Activated CD8-positive, alpha-beta memory T cell treated with anti-CD3 and anti-CD28 coated beads, Interleukin-2, amount 10 ng/mL, durations not matched to agents 7 days and 5 days (primary cell): ENCODE measurements at regions not wholly inside any gene's neighbourhood (a gene's known extent, or its start where the extent isn't known, plus 50 kb on each side); places are given as distances from the start of the nearest gene placed in this dataset.

Source experiments
- ATAC-seq: fragments of 150-1000 bp; cut with Tn5 transposase; one replicate; pipeline ENCODE4 v1.10.0; 2021; ENCODE audit warnings: moderate library complexity
- CTCF ChIA-PET: fragments of 350-600 bp; sonication (Branson Sonifier 250); formaldehyde crosslinking; loops from one replicate; lab custom pipeline; 2021; ENCODE audit warnings: antibody characterized with exemption; lab: Charles Lee
- DNase-seq: peaks from one replicate; pipeline ENCODE4 v3.0.0-alpha.2; 2020
- H3K27ac Mint-ChIP-seq: one replicate; pipeline ENCODE4 v1.8.0; 2021; ENCODE audit warnings: mild to moderate bottlenecking, mixed read lengths
- H3K27me3 Mint-ChIP-seq: one replicate; pipeline ENCODE4 v1.8.0; 2021; ENCODE audit warnings: mixed read lengths
- H3K36me3 Mint-ChIP-seq: one replicate; pipeline ENCODE4 v1.8.0; 2021; ENCODE audit warnings: mild to moderate bottlenecking, mixed read lengths
- H3K4me1 Mint-ChIP-seq: one replicate; pipeline ENCODE4 v1.8.0; 2021; ENCODE audit warnings: mixed read lengths
- H3K4me3 Mint-ChIP-seq: one replicate; pipeline ENCODE4 v1.8.0; 2021; ENCODE audit warnings: mild to moderate bottlenecking, moderate library complexity, mixed read lengths
- H3K9me3 Mint-ChIP-seq: one replicate; pipeline ENCODE4 v1.8.0; 2022; ENCODE audit warnings: low read depth, mixed read lengths

GRCh38 chr10:8581521-8582225 is 527.2 kb downstream of the GATA3 start:
- Mint-ChIP-seq H3K27me3 (peaks cover 9% of the 10 kb centered on the region), H3K36me3 (no peaks in the 10 kb centered on the region), H3K4me1 (peaks cover 17% of the 10 kb centered on the region), H3K4me3 (no peak overlapping the region), H3K9me3 (no peaks in the 10 kb centered on the region), H3K27ac (no peak overlapping the region)
- CTCF ChIA-PET, result no interaction called here
- DNase-seq, result no peak
- ATAC-seq, result no peak

DNA sequence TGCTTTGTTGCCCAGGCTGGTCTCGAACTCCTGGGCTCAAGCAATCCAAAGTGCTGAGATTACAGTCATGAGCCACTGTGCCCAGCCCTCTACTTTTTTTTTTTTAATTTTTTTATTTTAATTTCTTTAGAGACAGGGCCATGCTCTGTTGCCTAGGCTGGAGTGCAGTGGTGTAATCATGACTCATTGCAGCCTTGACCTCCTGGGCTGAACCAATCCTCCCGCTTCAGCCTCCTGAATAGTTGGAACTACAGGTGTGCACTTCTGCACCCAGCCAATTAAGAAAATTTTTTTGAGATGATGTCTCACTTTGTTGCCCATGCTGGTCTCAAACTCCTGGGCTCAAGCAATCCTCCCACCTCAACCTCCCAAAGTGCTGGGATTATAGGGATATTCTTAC is 528.6 kb downstream of the GATA3 start:
- peaks cover 8% of the 10 kb centered on the region for H3K4me1 Mint-ChIP-seq
- CTCF ChIA-PET, result no interaction called here
- no peaks in the 10 kb centered on the region for H3K9me3 Mint-ChIP-seq
- no peak for DNase-seq
- peaks cover 20% of the 10 kb centered on the region for H3K27me3 Mint-ChIP-seq
- ATAC-seq, result no peak
- no peak overlapping the region for H3K4me3 Mint-ChIP-seq
- H3K27ac Mint-ChIP-seq, result no peak overlapping the region
- H3K36me3 Mint-ChIP-seq, result no peaks in the 10 kb centered on the region

DNA sequence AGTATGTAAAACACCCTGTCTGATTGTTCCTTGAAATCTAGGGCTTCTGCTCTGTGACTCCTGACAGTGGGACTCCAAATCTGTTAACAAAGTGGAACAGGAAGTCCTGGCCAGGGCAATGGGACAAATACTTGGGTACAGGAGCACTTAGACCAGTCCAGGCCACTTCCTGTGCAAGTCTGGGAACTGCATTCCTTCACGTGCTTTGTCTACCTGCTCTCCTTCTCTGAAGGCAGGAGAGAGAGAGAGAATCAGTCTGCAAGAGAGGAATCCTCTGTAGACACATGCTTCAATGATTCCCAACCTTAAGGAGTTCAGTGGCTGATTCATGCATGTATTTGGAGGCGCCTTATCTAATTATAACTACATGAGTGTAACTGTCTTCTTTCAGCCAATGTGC is 530.2 kb downstream of the GATA3 start:
- peaks cover 30% of the 10 kb centered on the region for H3K27me3 Mint-ChIP-seq
- peaks cover 5% of the 10 kb centered on the region for H3K4me1 Mint-ChIP-seq
- no peak overlapping the region for H3K4me3 Mint-ChIP-seq
- CTCF ChIA-PET, result no interaction called here
- H3K27ac Mint-ChIP-seq, result no peak overlapping the region
- no peaks in the 10 kb centered on the region for H3K36me3 Mint-ChIP-seq
- no peaks in the 10 kb centered on the region for H3K9me3 Mint-ChIP-seq
- DNase-seq (no peak), ATAC-seq (no peak)

GRCh38 chr10:8586504-8586903 is 532.0 kb downstream of the GATA3 start:
- no peak for ATAC-seq
- Mint-ChIP-seq H3K4me1 (peaks cover 5% of the 10 kb centered on the region), H3K9me3 (no peaks in the 10 kb centered on the region), H3K27ac (no peak overlapping the region), H3K27me3 (peaks cover 40% of the 10 kb centered on the region), H3K4me3 (no peak overlapping the region), H3K36me3 (no peaks in the 10 kb centered on the region)
- DNase-seq, result no peak
- CTCF ChIA-PET, result no interaction called here

DNA sequence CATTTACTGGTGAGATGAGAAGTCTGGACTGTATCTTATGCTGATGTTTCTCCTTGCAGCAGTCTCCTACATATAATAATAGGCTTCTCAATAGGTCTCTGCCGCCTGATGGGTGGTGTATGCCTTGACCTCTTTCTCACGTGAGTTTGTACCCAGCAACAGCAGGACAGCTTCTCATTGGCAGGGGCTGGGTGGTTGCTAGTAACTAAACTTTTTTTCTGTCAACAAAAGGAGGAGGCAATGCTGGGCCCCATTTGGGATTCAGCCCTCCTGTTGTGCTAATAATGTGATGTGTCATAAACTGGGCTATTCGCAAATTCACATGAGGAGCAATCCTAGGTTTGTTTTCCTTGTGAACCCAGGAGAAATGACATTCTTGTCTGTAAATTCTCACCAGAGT is 533.6 kb downstream of the GATA3 start:
- DNase-seq, result no peak
- H3K4me3 Mint-ChIP-seq, result no peak overlapping the region
- H3K27ac Mint-ChIP-seq, result no peak overlapping the region
- H3K27me3 Mint-ChIP-seq, result peaks cover 44% of the 10 kb centered on the region
- H3K36me3 Mint-ChIP-seq, result no peaks in the 10 kb centered on the region
- CTCF ChIA-PET, result no interaction called here
- H3K9me3 Mint-ChIP-seq, result no peaks in the 10 kb centered on the region
- H3K4me1 Mint-ChIP-seq, result peaks cover 5% of the 10 kb centered on the region
- ATAC-seq, result no peak

DNA sequence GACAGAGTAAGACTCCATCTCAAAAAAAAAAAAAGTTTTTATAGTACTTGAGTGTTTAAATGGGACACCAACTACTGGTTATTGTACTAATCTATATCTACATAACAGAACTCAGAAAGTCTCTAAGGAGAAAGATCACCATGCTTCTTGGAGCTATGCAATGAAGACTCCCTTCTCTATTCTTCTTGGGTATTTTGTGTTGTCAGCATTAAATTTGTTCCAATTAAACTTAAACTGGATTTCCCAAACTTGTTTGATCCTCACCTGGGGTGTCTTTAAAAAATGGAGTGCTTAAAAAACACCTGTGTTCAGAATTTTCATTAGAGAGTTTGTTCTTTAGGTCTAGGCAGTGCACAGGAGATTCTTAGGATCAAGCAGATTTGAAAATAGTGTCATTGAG is 536.0 kb downstream of the GATA3 start:
- CTCF ChIA-PET, result no interaction called here

DNA sequence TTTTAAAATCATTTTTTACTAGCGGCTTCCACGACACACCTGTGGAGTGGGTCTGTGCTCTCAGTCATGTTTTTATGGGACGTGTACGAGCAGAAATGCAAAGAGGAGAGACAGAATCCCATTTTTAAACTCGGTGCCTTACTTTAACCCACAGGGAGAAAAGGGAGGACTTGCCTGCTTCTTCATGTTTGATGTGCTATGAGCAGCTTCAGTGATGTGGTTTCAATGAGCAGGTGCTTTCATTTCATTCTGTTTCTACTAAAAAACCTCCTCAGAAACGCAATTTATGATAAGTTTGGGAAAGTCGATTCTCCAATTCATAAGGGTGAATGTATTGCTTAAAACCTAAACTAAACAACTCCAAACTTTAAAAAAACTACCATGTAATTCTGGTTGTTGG is 537.2 kb downstream of the GATA3 start:
- no peak for DNase-seq
- no peak for ATAC-seq
- H3K36me3 Mint-ChIP-seq, result no peaks in the 10 kb centered on the region
- H3K27ac Mint-ChIP-seq, result no peak overlapping the region
- CTCF ChIA-PET, result no interaction called here
- peaks cover 2% of the 10 kb centered on the region for H3K4me1 Mint-ChIP-seq
- no peak overlapping the region for H3K4me3 Mint-ChIP-seq
- no peaks in the 10 kb centered on the region for H3K9me3 Mint-ChIP-seq
- peaks cover 40% of the 10 kb centered on the region for H3K27me3 Mint-ChIP-seq

More for the DNA sequence above, 536.0 kb downstream of the GATA3 start:
- peaks cover 41% of the 10 kb centered on the region for H3K27me3 Mint-ChIP-seq
- DNase-seq, result no peak
- no peak for ATAC-seq
- H3K4me1 Mint-ChIP-seq, result peaks cover 2% of the 10 kb centered on the region
- H3K9me3 Mint-ChIP-seq, result no peaks in the 10 kb centered on the region
- no peaks in the 10 kb centered on the region for H3K36me3 Mint-ChIP-seq
- H3K4me3 Mint-ChIP-seq, result no peak overlapping the region
- no peak overlapping the region for H3K27ac Mint-ChIP-seq

GRCh38 chr10:8594176-8594575 is 539.7 kb downstream of the GATA3 start:
- Mint-ChIP-seq H3K4me1 (no peaks in the 10 kb centered on the region), H3K9me3 (no peaks in the 10 kb centered on the region), H3K36me3 (no peaks in the 10 kb centered on the region), H3K4me3 (no peak overlapping the region), H3K27me3 (peaks cover 18% of the 10 kb centered on the region), H3K27ac (no peak overlapping the region)
- ATAC-seq (no peak), DNase-seq (no peak)
- CTCF ChIA-PET, result no interaction called here

DNA sequence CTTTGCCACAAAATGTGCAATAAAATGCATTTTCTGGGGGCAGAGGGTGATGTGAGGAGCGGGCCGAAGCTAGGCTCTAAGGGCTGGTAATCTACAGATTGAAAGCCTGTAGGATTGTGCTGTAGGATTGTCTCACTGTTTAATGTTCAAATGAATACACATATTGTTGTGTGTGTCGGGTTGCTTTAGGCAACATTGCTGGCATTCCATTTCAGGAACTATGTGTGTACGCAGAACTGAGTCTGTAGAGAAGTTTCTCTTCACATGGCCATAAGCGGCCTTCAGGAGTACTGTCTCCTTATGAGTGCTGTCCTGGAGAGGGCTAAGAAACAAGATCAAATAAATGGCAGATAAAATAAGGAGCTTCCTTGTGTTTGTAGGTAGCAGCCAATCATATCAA is 540.2 kb downstream of the GATA3 start:
- Mint-ChIP-seq H3K27ac (no peak overlapping the region), H3K36me3 (no peaks in the 10 kb centered on the region), H3K4me3 (no peak overlapping the region), H3K4me1 (no peaks in the 10 kb centered on the region), H3K27me3 (peaks cover 18% of the 10 kb centered on the region), H3K9me3 (no peaks in the 10 kb centered on the region)
- CTCF ChIA-PET, result no interaction called here
- ATAC-seq (no peak), DNase-seq (no peak)

DNA sequence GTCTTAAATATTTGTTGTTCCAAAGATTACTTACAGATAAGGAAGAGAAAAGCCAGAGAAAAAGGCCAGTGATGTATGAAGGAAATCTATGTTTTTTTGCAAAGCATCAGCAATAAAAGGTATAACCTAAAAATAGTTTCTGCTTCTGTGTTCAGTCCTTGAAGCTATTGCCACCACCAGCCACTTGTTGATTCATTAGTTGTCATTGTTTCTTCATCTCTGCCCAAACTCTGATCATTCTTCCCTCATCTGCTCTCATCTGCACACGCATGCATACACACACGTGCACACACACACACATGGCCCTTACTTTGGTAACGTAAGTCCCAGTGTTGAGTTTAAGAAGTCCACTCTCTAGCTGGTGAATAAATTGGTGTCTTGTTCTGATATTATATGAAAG is 540.7 kb downstream of the GATA3 start:
- no peaks in the 10 kb centered on the region for H3K9me3 Mint-ChIP-seq
- CTCF ChIA-PET, result no interaction called here
- ATAC-seq (no peak), DNase-seq (no peak)
- no peaks in the 10 kb centered on the region for H3K4me1 Mint-ChIP-seq
- H3K36me3 Mint-ChIP-seq, result no peaks in the 10 kb centered on the region
- H3K4me3 Mint-ChIP-seq, result no peak overlapping the region
- no peak overlapping the region for H3K27ac Mint-ChIP-seq
- H3K27me3 Mint-ChIP-seq, result peaks cover 18% of the 10 kb centered on the region

DNA sequence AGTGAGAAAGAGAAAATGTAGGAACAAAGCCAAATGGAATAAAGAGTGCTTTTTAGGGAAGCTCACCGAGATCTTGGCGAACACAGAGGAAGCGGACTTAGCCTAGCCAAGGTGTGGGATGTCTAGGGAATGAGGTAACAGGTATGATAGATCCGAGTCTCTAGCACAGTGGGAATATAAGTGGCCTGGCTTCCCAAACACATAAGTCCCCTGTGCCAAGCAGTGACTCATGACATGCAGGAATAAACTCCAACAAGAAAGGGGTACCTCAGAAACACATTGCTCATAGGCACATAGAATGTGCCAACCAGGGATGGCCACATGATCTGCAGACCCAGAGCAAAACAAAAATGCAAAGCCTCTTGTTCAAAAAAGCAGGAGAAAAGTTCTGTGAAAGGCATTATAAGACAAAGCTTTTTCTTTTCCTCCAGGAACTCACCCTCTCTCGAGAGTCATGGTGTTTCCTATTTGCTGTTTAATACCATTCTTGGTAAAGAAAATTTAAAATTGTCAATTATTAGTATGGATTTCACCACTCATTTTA is 542.5 kb downstream of the GATA3 start:
- Mint-ChIP-seq H3K9me3 (no peaks in the 10 kb centered on the region), H3K4me3 (no peak overlapping the region), H3K4me1 (no peaks in the 10 kb centered on the region), H3K27ac (no peak overlapping the region), H3K27me3 (peaks cover 4% of the 10 kb centered on the region), H3K36me3 (no peaks in the 10 kb centered on the region)
- CTCF ChIA-PET, result no interaction called here
- no peak for DNase-seq
- ATAC-seq, result no peak

DNA sequence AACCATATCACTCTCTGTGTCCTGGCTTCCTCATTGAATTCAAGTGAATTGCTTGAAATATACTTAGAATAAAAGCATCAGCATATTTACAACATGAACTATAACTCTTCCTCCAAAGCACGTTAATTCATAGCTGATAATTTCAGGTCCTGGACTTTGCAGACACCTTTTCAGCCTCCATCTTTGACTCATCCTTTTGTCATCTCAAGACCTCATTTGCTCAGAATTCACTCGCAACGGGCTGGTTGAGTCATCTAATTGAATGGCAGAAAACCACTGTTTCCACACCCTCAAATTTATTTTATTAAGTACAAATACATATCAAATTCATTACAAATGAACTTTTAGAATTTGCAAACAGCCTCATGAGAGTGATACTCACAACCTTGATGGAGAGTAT is 545.7 kb downstream of the GATA3 start:
- no peaks in the 10 kb centered on the region for H3K4me1 Mint-ChIP-seq
- CTCF ChIA-PET, result no interaction called here
- H3K9me3 Mint-ChIP-seq, result peaks cover 5% of the 10 kb centered on the region
- ATAC-seq (no peak), DNase-seq (no peak)
- H3K36me3 Mint-ChIP-seq, result no peaks in the 10 kb centered on the region
- no peak overlapping the region for H3K27ac Mint-ChIP-seq
- H3K27me3 Mint-ChIP-seq, result peaks cover 4% of the 10 kb centered on the region
- no peak overlapping the region for H3K4me3 Mint-ChIP-seq

- CTCF ChIA-PET, result no interaction called here
Measured at GRCh38 chr10:8602821-8603220, 548.3 kb downstream of the GATA3 start.

DNA sequence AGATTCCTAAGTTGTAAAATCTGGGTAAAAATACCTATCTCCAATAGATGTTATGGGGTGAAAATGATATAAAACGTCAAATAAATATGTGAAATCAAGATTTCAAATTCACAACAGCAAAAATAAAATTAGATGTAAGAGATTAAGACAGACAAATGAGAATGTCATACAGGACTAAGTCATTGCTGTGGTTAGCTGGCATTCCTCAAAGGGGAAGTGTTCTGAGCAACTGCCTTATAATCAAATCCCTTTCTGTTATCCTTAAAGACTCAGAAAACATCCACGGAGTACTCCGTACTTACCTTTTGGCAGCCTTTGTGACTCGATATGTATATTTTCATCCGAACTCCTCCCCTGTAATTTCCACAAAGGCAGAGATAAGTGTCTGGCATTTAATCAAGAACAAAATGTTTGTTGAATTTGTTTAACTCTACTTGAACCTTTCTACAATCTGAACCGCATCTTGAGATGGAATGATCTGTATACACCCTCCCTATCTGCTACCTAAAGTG is 559.6 kb downstream of the GATA3 start:
- DNase-seq, result no peak
- CTCF ChIA-PET, result no interaction called here
- no peak for ATAC-seq
- Mint-ChIP-seq H3K4me3 (no peak overlapping the region), H3K4me1 (no peaks in the 10 kb centered on the region), H3K27me3 (peaks cover 7% of the 10 kb centered on the region), H3K36me3 (no peaks in the 10 kb centered on the region), H3K9me3 (peaks cover 3% of the 10 kb centered on the region), H3K27ac (no peak overlapping the region)

More at GRCh38 chr10:8602821-8603220, 548.3 kb downstream of the GATA3 start:
- H3K27me3 Mint-ChIP-seq, result peaks cover 7% of the 10 kb centered on the region
- peaks cover 12% of the 10 kb centered on the region for H3K9me3 Mint-ChIP-seq
- ATAC-seq (no peak), DNase-seq (no peak)
- no peaks in the 10 kb centered on the region for H3K4me1 Mint-ChIP-seq
- H3K4me3 Mint-ChIP-seq, result no peak overlapping the region
- no peaks in the 10 kb centered on the region for H3K36me3 Mint-ChIP-seq
- H3K27ac Mint-ChIP-seq, result no peak overlapping the region
